Astrocyte of the cerebellum (primary cell): ENCODE measurements at regions not wholly inside any gene's neighbourhood (a gene's known extent, or its start where the extent isn't known, plus 50 kb on each side); places are given as distances from the start of the nearest gene placed in this dataset.
"Not testable (repeated sequence)": the region's sequence is repeated elsewhere in the genome, so short reads cannot be mapped to it uniquely, and the experiment has no call there.

ENCODE experiments used
- DNase-seq: peaks from one replicate; pipeline ENCODE4 v3.0.0-alpha.2; 2011; ENCODE audit warnings: low read depth
- H3K4me3 ChIP-seq: 2 replicates; pipeline ENCODE4 v1.5.1; 2011; ENCODE audit warnings: mild to moderate bottlenecking, low read depth, low read length, moderate library complexity
- in situ Hi-C: cut with HindIII; loops from 2 replicates; pipeline ENCODE4 v1.10.0; 2017; ENCODE audit warnings: low sequenced_read_pairs
- TF ChIP-seq, protein P1 (sequence below): IDR thresholded peaks from 2 replicates; pipeline ENCODE4 v1.5.1; 2012; ENCODE audit warnings: low read length, low read depth, moderate library complexity, mild to moderate bottlenecking; ENCODE audit errors: missing control alignments

DNA sequence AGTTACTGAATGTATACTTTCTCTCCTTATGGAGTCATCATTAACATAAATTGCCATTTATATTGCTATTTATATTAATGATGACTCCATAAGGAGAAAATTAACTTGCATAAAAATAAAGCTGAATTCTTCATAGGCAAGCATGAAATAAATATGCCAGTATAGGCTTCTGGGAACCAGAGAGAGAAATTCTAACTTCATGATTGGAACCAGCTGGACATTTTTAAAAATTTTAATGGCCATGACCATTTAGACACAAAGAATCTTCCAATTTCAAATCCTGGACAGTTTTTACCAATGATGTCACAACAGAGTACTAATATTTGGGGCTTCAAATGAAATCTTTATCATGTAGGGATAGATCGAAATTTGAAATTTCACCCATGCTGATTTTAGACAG lies 268.7 kb downstream of the PTGER3 start:
- H3K4me3 ChIP-seq = no peak overlapping the region
- no peak for DNase-seq
- TF ChIP-seq, protein P1, sequence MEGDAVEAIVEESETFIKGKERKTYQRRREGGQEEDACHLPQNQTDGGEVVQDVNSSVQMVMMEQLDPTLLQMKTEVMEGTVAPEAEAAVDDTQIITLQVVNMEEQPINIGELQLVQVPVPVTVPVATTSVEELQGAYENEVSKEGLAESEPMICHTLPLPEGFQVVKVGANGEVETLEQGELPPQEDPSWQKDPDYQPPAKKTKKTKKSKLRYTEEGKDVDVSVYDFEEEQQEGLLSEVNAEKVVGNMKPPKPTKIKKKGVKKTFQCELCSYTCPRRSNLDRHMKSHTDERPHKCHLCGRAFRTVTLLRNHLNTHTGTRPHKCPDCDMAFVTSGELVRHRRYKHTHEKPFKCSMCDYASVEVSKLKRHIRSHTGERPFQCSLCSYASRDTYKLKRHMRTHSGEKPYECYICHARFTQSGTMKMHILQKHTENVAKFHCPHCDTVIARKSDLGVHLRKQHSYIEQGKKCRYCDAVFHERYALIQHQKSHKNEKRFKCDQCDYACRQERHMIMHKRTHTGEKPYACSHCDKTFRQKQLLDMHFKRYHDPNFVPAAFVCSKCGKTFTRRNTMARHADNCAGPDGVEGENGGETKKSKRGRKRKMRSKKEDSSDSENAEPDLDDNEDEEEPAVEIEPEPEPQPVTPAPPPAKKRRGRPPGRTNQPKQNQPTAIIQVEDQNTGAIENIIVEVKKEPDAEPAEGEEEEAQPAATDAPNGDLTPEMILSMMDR = no peak
- in situ Hi-C loops = no loop called here

DNA sequence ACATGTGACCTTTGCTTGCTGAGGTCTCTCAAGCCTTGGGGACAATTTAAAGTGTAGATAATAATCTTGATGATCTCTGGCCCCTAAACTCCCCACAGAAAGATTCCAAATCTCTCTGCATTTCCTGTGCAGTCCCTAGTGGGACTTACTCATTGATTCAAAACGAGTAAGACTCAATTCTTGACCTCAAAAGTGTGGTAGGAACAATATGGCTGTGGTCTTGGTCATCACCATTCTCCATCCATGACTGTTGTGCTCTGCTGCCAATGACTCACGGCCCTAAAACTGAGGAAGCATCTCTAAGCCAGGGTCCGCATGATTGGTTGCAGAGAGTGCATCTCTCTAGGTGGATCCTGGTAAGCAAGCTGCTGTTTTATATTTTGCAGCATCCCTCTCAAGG lies 268.0 kb downstream of the PTGER3 start:
- DNase-seq = no peak

DNA sequence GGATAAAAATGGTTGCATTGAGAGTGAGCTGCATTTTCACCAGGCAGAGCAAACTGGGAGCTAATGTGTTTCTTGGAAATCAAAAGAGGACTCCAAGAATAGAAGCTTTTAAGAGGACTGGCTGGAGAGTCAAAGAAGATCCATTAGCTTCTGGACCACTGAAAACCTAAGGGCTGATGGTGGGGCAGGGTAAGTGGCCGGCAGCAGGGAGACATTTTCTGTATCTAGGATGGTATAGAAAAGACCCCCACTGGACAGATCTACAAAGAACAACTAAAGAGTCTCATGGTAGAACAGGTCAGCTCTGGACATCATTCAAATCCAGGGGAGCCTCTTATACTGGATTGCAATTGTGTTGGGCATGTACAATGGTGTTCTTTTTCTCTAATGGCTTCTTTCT lies 262.3 kb downstream of the PTGER3 start:
- TF ChIP-seq, protein P1 = no peak
- in situ Hi-C loops = no loop called here
- H3K4me3 ChIP-seq = no peak overlapping the region
- DNase-seq = no peak

More for the DNA sequence above, 268.0 kb downstream of the PTGER3 start:
- in situ Hi-C loops = no loop called here
- TF ChIP-seq, protein P1 = no peak
- no peak overlapping the region for H3K4me3 ChIP-seq

DNA sequence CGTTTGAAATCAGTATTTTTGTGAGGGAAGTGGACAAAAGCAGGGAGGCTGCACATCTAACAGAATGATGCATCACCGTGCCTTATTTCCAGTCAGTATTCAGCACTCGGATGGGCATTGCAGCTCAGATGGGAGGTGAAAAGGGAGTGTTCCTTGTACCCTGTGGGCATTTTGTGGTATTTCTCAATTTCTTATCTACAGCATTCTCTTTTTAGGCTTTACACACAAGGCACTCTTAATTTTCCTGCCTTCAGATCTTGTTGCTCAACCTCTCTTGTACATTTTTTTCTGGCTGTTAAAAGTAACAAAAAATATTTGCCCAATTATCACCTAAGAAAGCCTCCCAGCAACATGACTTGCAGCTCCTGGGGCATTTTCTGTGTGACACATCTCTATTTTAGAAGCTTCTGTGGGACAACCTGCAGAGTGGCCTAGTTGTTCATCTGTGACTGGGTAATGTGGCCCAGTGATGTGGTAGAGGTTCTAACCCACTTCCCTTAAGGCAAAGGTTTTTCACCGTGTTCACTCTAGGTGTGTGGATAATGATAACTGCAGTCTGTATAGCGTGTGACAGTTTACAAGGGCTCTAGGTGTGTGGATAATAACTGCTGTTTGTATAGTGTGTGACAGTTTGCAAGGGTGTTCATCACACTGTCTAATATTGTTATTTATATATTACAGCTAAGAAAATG lies 257.2 kb downstream of the PTGER3 start:
- TF ChIP-seq, protein P1 = no peak
- in situ Hi-C loops = no loop called here
- H3K4me3 ChIP-seq = no peak overlapping the region
- DNase-seq = no peak

DNA sequence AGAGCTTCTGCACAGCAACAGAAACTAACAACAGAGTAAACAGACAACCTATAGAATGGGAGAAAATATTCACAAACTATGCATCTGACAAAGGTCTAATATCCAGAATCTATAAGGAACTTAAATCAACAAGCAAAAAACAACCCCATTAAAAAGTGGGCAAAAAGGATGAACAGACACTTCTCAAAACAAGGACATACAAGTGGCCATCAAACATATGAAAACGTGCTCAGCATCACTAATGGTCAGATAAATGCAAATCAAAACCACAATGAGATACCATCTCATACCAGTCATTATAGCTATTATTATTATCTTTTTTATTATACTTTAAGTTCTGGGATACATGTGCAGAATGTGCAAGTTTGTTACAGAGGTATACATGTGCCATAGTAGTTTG lies 252.6 kb downstream of the PTGER3 start:
- in situ Hi-C loops, DNase-seq, H3K4me3 ChIP-seq: not testable (repeated sequence)

DNA sequence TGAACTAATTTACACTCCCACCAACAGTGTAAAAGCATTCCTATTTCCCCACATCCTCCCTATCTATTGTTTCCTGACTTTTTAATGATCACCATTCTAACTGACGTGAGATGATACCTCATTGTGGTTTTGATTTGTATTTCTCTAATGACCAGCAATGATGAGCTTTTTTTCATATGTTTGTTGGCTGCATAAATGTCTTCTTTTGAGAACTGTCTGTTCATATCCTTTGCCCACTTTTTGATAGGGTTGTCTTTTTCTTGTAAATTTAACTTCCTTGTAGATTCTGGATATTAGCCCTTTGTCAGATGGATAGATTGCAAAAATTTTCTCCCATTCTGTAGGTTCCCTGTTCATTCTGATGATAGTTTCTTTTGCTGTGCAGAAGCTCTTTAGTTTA lies 251.3 kb downstream of the PTGER3 start:
- in situ Hi-C loops = not testable (repeated sequence)

DNA sequence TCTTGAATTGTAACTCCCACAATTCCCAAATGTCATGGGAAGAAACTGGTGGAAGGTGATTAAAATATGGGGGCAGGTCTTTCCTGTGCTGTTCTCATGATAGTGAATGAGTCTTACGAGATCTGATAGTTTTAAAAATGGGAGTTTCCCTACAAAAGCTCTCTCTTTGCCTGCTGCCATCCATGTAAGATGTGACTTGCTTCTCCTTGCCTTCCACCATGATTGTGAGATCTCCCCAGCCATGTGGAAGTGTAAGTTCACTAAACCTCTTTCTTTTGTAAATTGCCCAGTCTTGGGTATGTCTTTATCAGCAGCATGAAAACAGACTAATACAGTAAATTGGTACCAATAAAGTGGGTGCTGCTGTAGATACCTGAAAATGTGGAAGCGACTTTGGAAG lies 245.0 kb downstream of the PTGER3 start:
- in situ Hi-C loops, DNase-seq, H3K4me3 ChIP-seq: not testable (repeated sequence)

More for the DNA sequence above, 251.3 kb downstream of the PTGER3 start:
- not testable (repeated sequence) for DNase-seq, H3K4me3 ChIP-seq

DNA sequence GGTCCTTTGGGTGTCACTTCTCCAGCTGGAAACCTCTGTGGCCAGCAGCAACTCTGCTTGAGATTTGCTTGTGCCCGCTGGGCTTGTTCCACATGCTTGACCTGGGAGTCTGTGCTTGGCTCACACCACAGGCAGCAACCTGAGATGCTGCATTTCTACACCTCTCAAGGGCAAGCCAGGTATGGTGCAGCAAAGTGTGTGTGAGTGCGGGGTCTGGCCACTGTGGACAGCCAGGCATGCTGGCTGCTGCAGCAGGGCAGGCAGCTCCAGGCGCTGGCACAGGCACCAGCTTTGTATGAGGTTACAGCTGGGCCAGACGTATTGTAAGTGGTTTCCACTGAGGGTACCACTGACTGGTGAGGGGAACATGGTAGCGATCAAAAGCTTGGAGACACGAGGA lies 242.0 kb downstream of the PTGER3 start:
- H3K4me3 ChIP-seq = no peak overlapping the region
- in situ Hi-C loops = no loop called here
- TF ChIP-seq, protein P1 = no peak
- DNase-seq = no peak
